ENCODE measurements at regions not wholly inside any gene's neighbourhood (a gene's known extent, or its start where the extent isn't known, plus 50 kb on each side); places are given as distances from the start of the nearest gene placed in this dataset.

DNA sequence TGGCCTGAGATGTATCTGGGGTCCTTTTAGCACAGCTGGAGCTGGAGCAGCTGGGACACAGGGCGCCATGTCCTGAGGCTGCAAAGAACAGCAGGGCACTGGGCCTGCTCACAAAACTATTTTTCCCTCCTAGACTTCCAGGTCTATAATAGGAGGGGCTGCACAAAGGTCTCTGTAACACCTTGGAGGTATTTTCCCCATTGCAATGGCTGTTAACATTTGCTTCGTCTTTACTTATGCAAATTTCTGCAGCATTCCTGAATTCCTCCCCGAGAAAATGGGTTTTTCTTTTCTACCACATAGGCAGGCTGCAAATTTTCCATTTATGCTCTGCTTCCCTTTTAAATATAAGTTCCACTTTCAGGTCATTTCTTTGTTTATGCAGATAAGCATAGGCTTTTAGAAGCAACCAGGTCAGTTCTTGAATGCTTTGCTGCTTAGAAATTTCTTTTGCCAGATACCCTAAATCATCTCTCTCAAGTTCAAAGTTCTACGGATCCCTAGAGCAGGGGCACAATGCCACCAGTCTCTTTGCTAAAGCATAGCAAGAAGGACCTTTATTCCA lies 130.8 kb downstream of the PCSK1 start:
- H3K4me1 ChIP-seq (ENCODE audit: insufficient read depth, low read length, severe bottlenecking), result no peaks in the 10 kb centered on the region
- H3K9ac ChIP-seq (ENCODE audit: low read length), result no peak overlapping the region
- no peak overlapping the region for H3K4me2 ChIP-seq (ENCODE audit: low read length)
- H3F3A ChIP-seq (ENCODE audit: insufficient read depth, low read length), result no peaks in the 10 kb centered on the region
- no peaks in the 10 kb centered on the region for H3K27me3 ChIP-seq (ENCODE audit: insufficient read depth, low read length)
- H3K9me3 ChIP-seq (ENCODE audit: low read length), result no peaks in the 10 kb centered on the region
- no peaks in the 10 kb centered on the region for H4K20me1 ChIP-seq (ENCODE audit: insufficient read depth, low read length)
- TF ChIP-seq EZH2 (IDR thresholded peaks at IDR 0.05; ENCODE audit: borderline replicate concordance, low read length), result no peak
- TF ChIP-seq, protein P1, sequence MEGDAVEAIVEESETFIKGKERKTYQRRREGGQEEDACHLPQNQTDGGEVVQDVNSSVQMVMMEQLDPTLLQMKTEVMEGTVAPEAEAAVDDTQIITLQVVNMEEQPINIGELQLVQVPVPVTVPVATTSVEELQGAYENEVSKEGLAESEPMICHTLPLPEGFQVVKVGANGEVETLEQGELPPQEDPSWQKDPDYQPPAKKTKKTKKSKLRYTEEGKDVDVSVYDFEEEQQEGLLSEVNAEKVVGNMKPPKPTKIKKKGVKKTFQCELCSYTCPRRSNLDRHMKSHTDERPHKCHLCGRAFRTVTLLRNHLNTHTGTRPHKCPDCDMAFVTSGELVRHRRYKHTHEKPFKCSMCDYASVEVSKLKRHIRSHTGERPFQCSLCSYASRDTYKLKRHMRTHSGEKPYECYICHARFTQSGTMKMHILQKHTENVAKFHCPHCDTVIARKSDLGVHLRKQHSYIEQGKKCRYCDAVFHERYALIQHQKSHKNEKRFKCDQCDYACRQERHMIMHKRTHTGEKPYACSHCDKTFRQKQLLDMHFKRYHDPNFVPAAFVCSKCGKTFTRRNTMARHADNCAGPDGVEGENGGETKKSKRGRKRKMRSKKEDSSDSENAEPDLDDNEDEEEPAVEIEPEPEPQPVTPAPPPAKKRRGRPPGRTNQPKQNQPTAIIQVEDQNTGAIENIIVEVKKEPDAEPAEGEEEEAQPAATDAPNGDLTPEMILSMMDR (IDR thresholded peaks at IDR 0.05; ENCODE audit: low read length), result no peak
- no peak overlapping the region for H2AFZ ChIP-seq (ENCODE audit: low read length)
- no peaks in the 10 kb centered on the region for H3K9me2 ChIP-seq (ENCODE audit: low read depth, low read length)
- H3K4me3 ChIP-seq (ENCODE audit: low read depth, low read length, poor library complexity, severe bottlenecking), result no peak overlapping the region
- H3K36me3 ChIP-seq (ENCODE audit: insufficient read depth, low read length), result no peaks in the 10 kb centered on the region
- no peak overlapping the region for H3K27ac ChIP-seq (ENCODE audit: low read depth, low read length, poor library complexity, severe bottlenecking)
- no peaks in the 10 kb centered on the region for H3K79me2 ChIP-seq (ENCODE audit: insufficient read depth, low read length)

DNA sequence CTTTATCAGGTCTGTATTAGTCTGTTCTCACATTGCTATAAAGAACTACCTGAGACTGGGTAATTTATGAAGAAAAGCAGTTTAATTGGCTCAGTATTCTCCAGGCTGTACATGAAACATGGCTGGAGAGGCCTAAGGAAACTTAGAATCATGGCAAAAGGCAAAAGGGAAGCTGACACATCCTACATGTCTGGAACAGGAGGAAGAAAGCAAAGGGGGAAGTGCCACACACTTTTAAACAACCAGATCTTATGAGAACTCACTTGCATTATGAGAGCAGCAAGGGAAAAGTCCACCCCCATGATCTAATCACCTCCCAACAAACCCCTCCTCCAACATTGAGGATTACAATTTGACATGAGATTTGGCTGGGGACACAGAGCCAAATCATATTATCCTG lies 132.1 kb downstream of the PCSK1 start:
- Histone ChIP-seq H3K4me3 (ENCODE audit: low read depth, low read length, poor library complexity, severe bottlenecking) (no peak overlapping the region), H3F3A (ENCODE audit: insufficient read depth, low read length) (no peaks in the 10 kb centered on the region), H3K27ac (ENCODE audit: low read depth, low read length, poor library complexity, severe bottlenecking) (no peak overlapping the region)

DNA sequence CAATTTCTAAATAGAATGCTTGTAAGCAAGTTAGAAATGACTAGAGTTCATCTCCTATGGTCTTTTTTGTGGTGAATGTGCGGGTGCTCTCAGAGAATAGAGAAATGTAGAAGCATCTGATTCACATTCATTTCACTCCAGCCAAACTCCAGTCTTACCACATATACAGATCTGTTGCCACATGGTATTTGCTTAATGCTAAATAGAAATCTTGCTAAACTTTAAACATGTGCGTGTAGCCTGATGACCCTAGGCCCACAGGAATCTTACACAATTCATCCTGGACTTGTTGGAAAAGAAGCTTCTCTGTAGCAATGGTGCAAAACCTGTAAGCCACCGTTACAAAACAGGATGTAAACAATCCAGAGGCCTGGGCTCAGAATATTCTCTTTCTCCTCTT lies 135.2 kb downstream of the PCSK1 start:
- Histone ChIP-seq H2AFZ (ENCODE audit: low read length) (no peak overlapping the region), H3K27me3 (ENCODE audit: insufficient read depth, low read length) (no peaks in the 10 kb centered on the region), H3K27ac (ENCODE audit: low read depth, low read length, poor library complexity, severe bottlenecking) (no peak overlapping the region), H3K36me3 (ENCODE audit: insufficient read depth, low read length) (no peaks in the 10 kb centered on the region), H3K4me2 (ENCODE audit: low read length) (no peak overlapping the region), H3F3A (ENCODE audit: insufficient read depth, low read length) (no peaks in the 10 kb centered on the region), H3K4me1 (ENCODE audit: insufficient read depth, low read length, severe bottlenecking) (no peaks in the 10 kb centered on the region), H3K4me3 (ENCODE audit: low read depth, low read length, poor library complexity, severe bottlenecking) (no peak overlapping the region), H3K9ac (ENCODE audit: low read length) (no peak overlapping the region), H4K20me1 (ENCODE audit: insufficient read depth, low read length) (no peaks in the 10 kb centered on the region), H3K9me2 (ENCODE audit: low read depth, low read length) (no peaks in the 10 kb centered on the region), H3K9me3 (ENCODE audit: low read length) (no peaks in the 10 kb centered on the region), H3K79me2 (ENCODE audit: insufficient read depth, low read length) (no peaks in the 10 kb centered on the region)
- TF ChIP-seq, protein P1 (IDR thresholded peaks at IDR 0.05; ENCODE audit: low read length), result no peak
- no peak for TF ChIP-seq EZH2 (IDR thresholded peaks at IDR 0.05; ENCODE audit: borderline replicate concordance, low read length)

More for the DNA sequence above, 132.1 kb downstream of the PCSK1 start:
- H2AFZ ChIP-seq (ENCODE audit: low read length), result no peak overlapping the region
- no peak overlapping the region for H3K4me2 ChIP-seq (ENCODE audit: low read length)
- H3K4me1 ChIP-seq (ENCODE audit: insufficient read depth, low read length, severe bottlenecking), result no peaks in the 10 kb centered on the region
- H3K9me2 ChIP-seq (ENCODE audit: low read depth, low read length), result no peaks in the 10 kb centered on the region
- TF ChIP-seq EZH2 (IDR thresholded peaks at IDR 0.05; ENCODE audit: borderline replicate concordance, low read length), result no peak
- TF ChIP-seq, protein P1 (IDR thresholded peaks at IDR 0.05; ENCODE audit: low read length), result no peak
- no peaks in the 10 kb centered on the region for H3K79me2 ChIP-seq (ENCODE audit: insufficient read depth, low read length)
- no peaks in the 10 kb centered on the region for H4K20me1 ChIP-seq (ENCODE audit: insufficient read depth, low read length)
- no peaks in the 10 kb centered on the region for H3K27me3 ChIP-seq (ENCODE audit: insufficient read depth, low read length)
- H3K36me3 ChIP-seq (ENCODE audit: insufficient read depth, low read length), result no peaks in the 10 kb centered on the region
- H3K9ac ChIP-seq (ENCODE audit: low read length), result no peak overlapping the region
- H3K9me3 ChIP-seq (ENCODE audit: low read length), result no peaks in the 10 kb centered on the region
